GM18507 (cell line): ENCODE measurements at regions not wholly inside any gene's neighbourhood (a gene's known extent, or its start where the extent isn't known, plus 50 kb on each side); places are given as distances from the start of the nearest gene placed in this dataset.
A peak's percentile ranks its signal among the peaks of the same experiment; 100 is the strongest.
"Not testable (repeated sequence)": the region's sequence is repeated elsewhere in the genome, so short reads cannot be mapped to it uniquely, and the experiment has no call there.

ENCODE experiments used
- DNase-seq: peaks from one replicate; pipeline ENCODE4 v3.0.0; 2011; ENCODE audit warnings: low read depth; ENCODE audit not compliant: insufficient read length; ENCODE audit errors: extremely low spot score
- FAIRE-seq: peaks from 2 replicates; lab custom pipeline; 2011; peaks lifted over from hg19 to GRCh38; lab: Jason Lieb, UNC

- no peak for DNase-seq
- no peak for FAIRE-seq
These were observed 61.8 kb downstream of the SDR9C7 start for GRCh38 chr12:56872366-56872765.

GRCh38 chr12:56867216-56867615, 67.0 kb downstream of the SDR9C7 start:
- FAIRE-seq, result no peak
- DNase-seq, result no peak

- FAIRE-seq, result no peak
- DNase-seq, result no peak
These were observed 67.7 kb downstream of the SDR9C7 start for GRCh38 chr12:56866493-56866892.

- DNase-seq, result no peak
- no peak for FAIRE-seq
These were observed 69.9 kb downstream of the SDR9C7 start for GRCh38 chr12:56864318-56864717.

- DNase-seq, result no peak
- no peak for FAIRE-seq
These were observed 70.4 kb downstream of the SDR9C7 start for GRCh38 chr12:56863789-56864188.

- FAIRE-seq, result no peak
- no peak for DNase-seq
These were observed 71.9 kb downstream of the SDR9C7 start for GRCh38 chr12:56862264-56862663.

- not testable (repeated sequence) for DNase-seq, FAIRE-seq
These were observed 80.7 kb downstream of the SDR9C7 start for GRCh38 chr12:56853392-56853978.

GRCh38 chr12:56851462-56851861, 82.7 kb downstream of the SDR9C7 start:
- FAIRE-seq (no peak), DNase-seq (no peak)

GRCh38 chr12:56840922-56841321, 77.8 kb downstream of the HSD17B6 start:
- FAIRE-seq (no peak), DNase-seq (no peak)

- DNase-seq, result no peak
- peak; percentile 5 for FAIRE-seq
These were observed 76.8 kb downstream of the HSD17B6 start for GRCh38 chr12:56839915-56840325.

GRCh38 chr12:56839489-56839848, 76.3 kb downstream of the HSD17B6 start:
- DNase-seq, result no peak
- FAIRE-seq, result no peak

GRCh38 chr12:56838621-56839488, 75.7 kb downstream of the HSD17B6 start:
- DNase-seq (no peak), FAIRE-seq (no peak)
